Neutrophil (primary cell): ENCODE measurements at regions not wholly inside any gene's neighbourhood (a gene's known extent, or its start where the extent isn't known, plus 50 kb on each side); places are given as distances from the start of the nearest gene placed in this dataset.

ENCODE experiments used
- H3K27ac ChIP-seq: fragments of 200-600 bp; sonication (generic); 2 replicates; pipeline ENCODE4 v1.5.1; 2016; ENCODE audit warnings: mild to moderate bottlenecking, moderate library complexity
- H3K27me3 ChIP-seq: fragments of 200-600 bp; sonication (generic); 2 replicates; pipeline ENCODE4 v1.6.0; 2016; ENCODE audit warnings: mild to moderate bottlenecking
- H3K36me3 ChIP-seq: fragments of 200-600 bp; sonication (generic); 2 replicates; pipeline ENCODE4 v1.5.1; 2017
- H3K4me1 ChIP-seq, 2 experiments: fragments of 200-600 bp in 1 of 2; sonication (generic) in 1 of 2; 1 replicate in 1 of 2; 2 replicates in 1 of 2; pipeline versions ENCODE4 v1.5.1 to v1.6.1; 2013 to 2016; ENCODE audit warnings: low read depth in 1 of 2, low read length in 1 of 2, mild to moderate bottlenecking in 1 of 2, moderate library complexity in 1 of 2; ENCODE audit not compliant: control insufficient read depth in 1 of 2, insufficient read depth in 1 of 2
- H3K4me3 ChIP-seq, 2 experiments: fragments of 200-600 bp in 1 of 2; sonication (generic) in 1 of 2; 1 replicate in 1 of 2; 2 replicates in 1 of 2; pipeline ENCODE4 v1.5.1; 2013 to 2016; ENCODE audit warnings: low read depth in 1 of 2, low read length in 1 of 2, mild to moderate bottlenecking in 1 of 2, moderate library complexity in 1 of 2
- H3K9me3 ChIP-seq: fragments of 200-600 bp; sonication (generic); 2 replicates; pipeline ENCODE4 v1.5.1; 2016
- TF ChIP-seq, protein P1 (sequence below): fragments of 200-600 bp; sonication (generic); IDR thresholded peaks from 2 replicates; pipeline ENCODE4 v1.5.1; 2016; ENCODE audit warnings: antibody characterized with exemption

GRCh38 chr3:88641033-88641604, 466.3 kb upstream of the EPHA3 start:
- no peaks in the 10 kb centered on the region for H3K36me3 ChIP-seq
- H3K9me3 ChIP-seq, result no peaks in the 10 kb centered on the region
- H3K27me3 ChIP-seq, result no peaks in the 10 kb centered on the region
- no peak overlapping the region for H3K4me3 ChIP-seq
- H3K27ac ChIP-seq, result no peak overlapping the region
- no peaks in the 10 kb centered on the region for H3K4me1 ChIP-seq
- TF ChIP-seq, protein P1, sequence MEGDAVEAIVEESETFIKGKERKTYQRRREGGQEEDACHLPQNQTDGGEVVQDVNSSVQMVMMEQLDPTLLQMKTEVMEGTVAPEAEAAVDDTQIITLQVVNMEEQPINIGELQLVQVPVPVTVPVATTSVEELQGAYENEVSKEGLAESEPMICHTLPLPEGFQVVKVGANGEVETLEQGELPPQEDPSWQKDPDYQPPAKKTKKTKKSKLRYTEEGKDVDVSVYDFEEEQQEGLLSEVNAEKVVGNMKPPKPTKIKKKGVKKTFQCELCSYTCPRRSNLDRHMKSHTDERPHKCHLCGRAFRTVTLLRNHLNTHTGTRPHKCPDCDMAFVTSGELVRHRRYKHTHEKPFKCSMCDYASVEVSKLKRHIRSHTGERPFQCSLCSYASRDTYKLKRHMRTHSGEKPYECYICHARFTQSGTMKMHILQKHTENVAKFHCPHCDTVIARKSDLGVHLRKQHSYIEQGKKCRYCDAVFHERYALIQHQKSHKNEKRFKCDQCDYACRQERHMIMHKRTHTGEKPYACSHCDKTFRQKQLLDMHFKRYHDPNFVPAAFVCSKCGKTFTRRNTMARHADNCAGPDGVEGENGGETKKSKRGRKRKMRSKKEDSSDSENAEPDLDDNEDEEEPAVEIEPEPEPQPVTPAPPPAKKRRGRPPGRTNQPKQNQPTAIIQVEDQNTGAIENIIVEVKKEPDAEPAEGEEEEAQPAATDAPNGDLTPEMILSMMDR, result no peak

- TF ChIP-seq, protein P1, result no peak
- H3K27me3 ChIP-seq, result no peaks in the 10 kb centered on the region
- no peak overlapping the region for H3K27ac ChIP-seq
- no peaks in the 10 kb centered on the region for H3K36me3 ChIP-seq
- no peaks in the 10 kb centered on the region for H3K4me1 ChIP-seq
- no peak overlapping the region for H3K4me3 ChIP-seq
- H3K9me3 ChIP-seq, result no peaks in the 10 kb centered on the region
Observed at GRCh38 chr3:88657459-88657858, 450.0 kb upstream of the EPHA3 start.

GRCh38 chr3:88661433-88661824, 446.0 kb upstream of the EPHA3 start:
- Histone ChIP-seq H3K4me1 (no peaks in the 10 kb centered on the region), H3K9me3 (no peaks in the 10 kb centered on the region), H3K27me3 (no peaks in the 10 kb centered on the region), H3K4me3 (no peak overlapping the region), H3K27ac (no peak overlapping the region), H3K36me3 (no peaks in the 10 kb centered on the region)
- TF ChIP-seq, protein P1, result no peak

DNA sequence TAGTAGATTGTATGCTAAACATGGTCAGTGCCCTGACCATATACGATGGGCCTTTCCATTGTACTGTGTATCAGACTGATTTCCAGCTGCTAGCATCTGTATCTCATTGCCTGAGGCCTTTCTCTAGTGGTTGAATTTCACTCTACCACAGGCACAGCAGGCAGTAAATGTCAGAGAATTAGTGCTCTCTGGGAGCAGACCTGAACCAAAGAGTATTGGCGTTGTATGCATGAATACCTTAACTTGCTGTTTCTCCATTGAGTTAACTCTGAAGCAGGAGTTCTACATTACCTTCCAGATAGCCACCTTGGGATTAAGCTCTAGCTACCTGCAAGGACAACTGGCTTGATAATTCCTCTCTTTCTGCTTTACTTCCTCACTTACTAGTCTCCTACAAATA, 439.2 kb upstream of the EPHA3 start:
- TF ChIP-seq, protein P1, result no peak
- H3K36me3 ChIP-seq, result no peaks in the 10 kb centered on the region

GRCh38 chr3:88671573-88671972, 435.8 kb upstream of the EPHA3 start:
- H3K27me3 ChIP-seq, result no peaks in the 10 kb centered on the region
- TF ChIP-seq, protein P1, result no peak
- no peaks in the 10 kb centered on the region for H3K9me3 ChIP-seq
- H3K4me3 ChIP-seq, result no peak overlapping the region
- H3K4me1 ChIP-seq, result no peaks in the 10 kb centered on the region
- no peak overlapping the region for H3K27ac ChIP-seq
- no peaks in the 10 kb centered on the region for H3K36me3 ChIP-seq

More for the DNA sequence above, 439.2 kb upstream of the EPHA3 start:
- Histone ChIP-seq H3K9me3 (no peaks in the 10 kb centered on the region), H3K27ac (no peak overlapping the region), H3K27me3 (no peaks in the 10 kb centered on the region), H3K4me3 (no peak overlapping the region), H3K4me1 (no peaks in the 10 kb centered on the region)

- no peaks in the 10 kb centered on the region for H3K36me3 ChIP-seq
- TF ChIP-seq, protein P1, result no peak
- H3K9me3 ChIP-seq, result no peaks in the 10 kb centered on the region
- H3K4me1 ChIP-seq, result no peaks in the 10 kb centered on the region
- H3K27ac ChIP-seq, result no peak overlapping the region
- H3K27me3 ChIP-seq, result no peaks in the 10 kb centered on the region
- H3K4me3 ChIP-seq, result no peak overlapping the region
Observed at GRCh38 chr3:88677298-88677697, 430.1 kb upstream of the EPHA3 start.
